Stimulated activated naive CD4-positive, alpha-beta T cell (primary cell): ENCODE measurements at regions not wholly inside any gene's neighbourhood (a gene's known extent, or its start where the extent isn't known, plus 50 kb on each side); places are given as distances from the start of the nearest gene placed in this dataset.
A peak's percentile ranks its signal among the peaks of the same experiment; 100 is the strongest.

ENCODE experiments used
- DNase-seq, 6 experiments: peaks; one replicate each; lab custom pipeline; 2025; lab: John Stamatoyannopoulos, UW

DNA sequence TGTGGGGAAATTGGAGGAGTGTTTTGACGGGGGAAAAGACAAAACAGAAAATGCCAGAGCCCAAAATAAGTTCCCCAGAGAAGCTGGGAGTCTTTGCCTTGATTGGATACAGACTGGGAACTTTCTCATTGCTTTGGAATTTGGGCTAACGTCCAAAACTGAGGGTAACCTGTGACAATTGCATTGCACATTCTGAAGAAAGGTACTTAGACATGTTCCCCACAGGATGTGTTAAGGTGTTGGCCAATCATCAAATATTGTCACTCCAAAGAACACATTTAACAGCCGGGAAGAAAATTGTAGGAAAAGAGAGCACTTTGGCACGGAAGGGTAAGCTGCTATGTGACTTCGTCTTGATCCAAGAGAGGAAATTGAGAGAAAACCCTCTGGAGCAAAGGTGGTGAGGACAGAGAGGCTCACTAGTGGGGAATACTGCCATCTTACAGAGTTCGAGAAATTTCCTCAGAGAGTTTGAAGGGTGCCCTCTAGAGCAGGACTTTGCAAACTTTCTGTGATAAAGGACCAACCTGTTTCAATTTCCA lies 619.5 kb upstream of the TBL1XR1 start:
- no peak for DNase-seq

DNA sequence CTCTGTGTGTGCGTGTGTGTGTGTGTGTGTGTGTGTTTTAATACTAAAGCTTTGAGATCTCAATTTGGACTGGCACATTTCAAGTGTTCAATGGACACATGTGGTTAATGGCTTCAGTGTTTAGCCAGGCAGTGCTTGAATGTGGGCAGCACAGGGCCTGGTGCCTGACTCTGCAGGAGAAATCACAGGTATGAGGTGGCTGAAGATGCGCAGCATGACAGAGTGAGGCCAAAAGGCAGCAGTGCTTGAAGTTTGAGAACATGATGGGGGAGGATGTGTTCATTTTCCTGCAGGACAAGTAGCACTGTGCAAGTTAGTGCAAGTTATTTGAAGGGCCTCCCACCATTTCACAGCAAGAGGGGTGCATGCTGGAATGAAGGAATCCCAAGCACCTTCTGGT lies 620.5 kb upstream of the TBL1XR1 start:
- no peak for DNase-seq

DNA sequence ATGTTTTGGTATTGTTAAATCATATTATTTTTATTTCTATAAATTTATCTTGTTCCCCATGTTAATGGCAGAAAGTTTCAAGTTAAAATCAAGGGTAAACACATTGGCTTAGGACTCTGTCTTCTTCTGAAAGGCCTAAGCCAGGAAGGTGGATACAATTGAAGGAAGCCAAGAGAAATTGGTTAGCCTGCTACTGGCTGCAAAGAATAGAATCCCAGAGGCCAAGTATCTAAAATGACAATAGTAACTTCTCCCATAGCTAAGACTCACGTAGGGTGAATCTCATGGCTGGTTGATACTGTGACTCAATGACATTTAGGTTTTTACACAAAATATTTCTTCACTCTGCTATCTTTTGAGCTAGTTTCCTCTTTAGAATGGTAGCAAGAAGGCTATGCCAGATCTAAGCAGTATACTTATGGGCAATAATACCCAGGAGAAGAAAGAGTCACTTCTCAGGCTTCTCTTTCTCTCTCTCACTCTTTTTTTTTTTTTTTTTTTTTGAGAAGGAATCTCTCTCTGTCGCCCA lies 621.5 kb upstream of the TBL1XR1 start:
- DNase-seq = no peak

DNA sequence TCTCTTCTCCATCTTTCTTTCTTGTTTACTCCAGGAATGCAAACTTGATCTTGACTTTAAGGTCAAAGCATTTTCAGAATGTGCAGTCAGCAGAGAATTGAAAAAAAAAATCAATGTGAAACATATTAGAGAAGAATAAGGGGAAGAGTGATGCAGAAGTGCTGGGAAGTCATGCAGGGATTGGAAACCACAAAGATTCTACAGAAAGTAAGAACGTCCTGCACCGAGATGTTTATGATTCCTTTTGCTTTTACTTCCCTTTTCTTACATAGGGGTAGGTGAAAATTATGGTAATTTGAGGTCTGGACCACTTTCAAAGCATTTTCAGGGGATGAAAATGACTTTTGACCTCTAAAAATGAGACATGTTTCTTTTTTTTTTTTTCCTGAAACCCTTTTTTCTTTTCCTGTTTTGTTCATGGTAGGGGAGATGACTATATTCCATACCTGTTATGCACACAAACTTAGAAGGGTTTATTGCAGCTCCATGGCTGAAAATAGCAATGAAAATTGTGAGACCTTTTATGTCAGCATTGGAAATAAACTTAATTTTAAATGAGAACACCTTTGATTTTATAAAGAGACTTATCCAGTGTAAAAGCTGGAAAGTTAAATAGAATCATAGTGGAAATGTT lies 623.5 kb upstream of the TBL1XR1 start:
- DNase-seq = no peak

DNA sequence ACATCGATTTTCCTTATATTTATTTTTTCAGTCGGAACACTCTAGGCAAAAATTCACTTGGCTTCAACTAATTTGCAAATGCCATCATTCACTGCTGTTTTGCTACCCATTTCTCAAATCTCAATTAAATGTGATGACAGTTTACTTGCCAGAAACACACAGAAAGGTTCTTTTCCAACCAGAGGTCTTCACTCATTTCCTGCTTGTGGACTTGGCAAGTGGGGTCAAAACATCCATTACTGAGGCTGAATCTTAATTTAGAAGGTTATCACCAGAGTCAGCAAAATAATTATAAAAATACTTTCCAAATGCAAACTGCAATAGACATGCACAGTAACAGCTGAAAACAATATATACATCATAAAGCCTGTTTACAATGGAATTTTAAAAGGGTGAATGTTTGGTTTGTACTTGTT lies 625.4 kb upstream of the TBL1XR1 start:
- no peak for DNase-seq

DNA sequence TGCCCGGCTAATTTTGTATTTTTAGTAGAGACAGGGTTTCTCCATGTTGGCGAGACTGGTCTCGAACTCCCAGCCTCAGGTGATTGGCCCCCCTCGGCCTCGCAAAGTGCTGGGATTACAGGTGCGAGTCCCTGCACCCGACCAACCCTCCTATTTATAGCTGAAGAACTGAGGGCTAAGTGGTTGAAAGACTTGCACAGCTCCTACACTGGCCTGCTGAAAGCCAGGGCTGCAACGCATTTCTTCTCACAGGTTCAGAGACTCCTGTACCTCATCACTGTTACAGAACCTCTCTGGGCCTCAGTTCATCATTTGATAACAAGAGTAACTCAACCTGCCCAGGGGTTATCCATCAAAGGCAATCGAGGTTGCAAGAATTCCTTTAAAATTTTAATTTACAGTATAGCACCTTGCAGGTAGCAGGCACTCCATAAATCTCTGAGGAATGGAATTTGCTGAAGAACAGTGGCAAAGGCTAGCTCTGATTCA lies 626.5 kb upstream of the TBL1XR1 start:
- DNase-seq = no peak

DNA sequence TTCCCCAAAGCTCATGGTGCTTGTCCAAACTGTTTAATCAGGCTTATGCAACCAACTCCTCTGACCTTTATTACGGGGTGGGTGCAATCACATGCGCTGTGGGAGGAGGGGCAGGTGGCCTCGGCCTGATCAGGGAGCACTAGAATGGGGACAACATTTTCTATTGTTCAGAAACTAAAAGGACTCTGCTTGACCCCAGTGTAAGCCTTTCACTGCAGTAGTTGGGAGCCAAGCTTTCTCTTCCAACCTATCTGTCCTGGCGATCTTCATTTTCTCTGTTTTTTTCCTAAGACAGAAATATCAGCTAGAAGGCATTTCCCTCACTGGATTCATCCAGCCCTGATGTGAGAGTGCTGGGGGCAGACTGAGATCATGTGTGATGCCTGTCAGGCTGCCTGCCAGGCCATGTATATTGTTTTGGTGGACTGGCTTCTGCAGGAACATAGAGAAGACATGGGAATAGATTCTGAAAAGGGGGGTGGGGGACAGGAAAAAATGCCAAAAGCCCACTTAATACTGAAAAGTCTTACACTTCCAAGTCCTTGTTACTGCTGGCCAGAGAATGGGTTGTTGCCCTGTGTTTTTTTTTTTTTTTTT lies 627.0 kb upstream of the TBL1XR1 start:
- DNase-seq = no peak

DNA sequence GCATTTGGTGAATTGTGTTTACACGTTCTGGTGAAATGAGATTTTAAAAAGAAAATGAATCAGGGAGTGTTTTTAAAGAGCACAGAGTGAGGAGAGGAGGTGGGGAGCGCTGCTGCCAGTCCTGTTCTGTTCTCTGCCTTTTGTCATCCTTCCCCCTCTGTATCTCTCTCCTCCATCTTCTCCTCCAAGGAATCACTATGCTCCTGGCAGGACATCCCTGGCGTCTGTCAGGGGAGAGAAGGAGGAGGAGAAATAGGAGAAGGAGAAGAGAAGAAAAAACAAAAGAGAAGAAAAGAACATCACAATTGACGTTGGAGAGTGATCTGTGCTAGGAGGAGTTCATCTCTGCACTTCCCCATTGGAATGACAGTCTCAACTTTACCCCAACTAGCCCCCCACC lies 627.6 kb upstream of the TBL1XR1 start:
- no peak for DNase-seq

DNA sequence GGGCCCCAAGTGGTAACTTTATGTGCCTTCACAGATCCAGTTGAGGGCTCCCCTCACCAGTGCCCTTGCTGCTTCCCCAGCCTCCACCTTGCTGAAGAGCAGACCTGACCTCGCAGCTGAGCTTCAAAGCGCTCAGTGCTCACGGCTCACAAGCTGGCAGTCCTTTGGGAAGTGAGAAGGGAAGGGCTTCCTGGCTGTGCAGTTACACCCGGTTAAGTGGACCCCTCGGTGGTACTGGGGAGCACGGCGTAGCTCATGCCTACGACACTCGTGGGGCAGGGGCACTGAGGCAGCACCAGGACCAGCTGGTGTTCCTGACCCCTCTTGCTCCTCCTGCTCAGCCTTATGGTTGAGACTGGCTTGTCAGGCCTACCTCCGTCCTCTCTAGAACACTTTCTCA lies 629.0 kb upstream of the TBL1XR1 start:
- DNase-seq = no peak

DNA sequence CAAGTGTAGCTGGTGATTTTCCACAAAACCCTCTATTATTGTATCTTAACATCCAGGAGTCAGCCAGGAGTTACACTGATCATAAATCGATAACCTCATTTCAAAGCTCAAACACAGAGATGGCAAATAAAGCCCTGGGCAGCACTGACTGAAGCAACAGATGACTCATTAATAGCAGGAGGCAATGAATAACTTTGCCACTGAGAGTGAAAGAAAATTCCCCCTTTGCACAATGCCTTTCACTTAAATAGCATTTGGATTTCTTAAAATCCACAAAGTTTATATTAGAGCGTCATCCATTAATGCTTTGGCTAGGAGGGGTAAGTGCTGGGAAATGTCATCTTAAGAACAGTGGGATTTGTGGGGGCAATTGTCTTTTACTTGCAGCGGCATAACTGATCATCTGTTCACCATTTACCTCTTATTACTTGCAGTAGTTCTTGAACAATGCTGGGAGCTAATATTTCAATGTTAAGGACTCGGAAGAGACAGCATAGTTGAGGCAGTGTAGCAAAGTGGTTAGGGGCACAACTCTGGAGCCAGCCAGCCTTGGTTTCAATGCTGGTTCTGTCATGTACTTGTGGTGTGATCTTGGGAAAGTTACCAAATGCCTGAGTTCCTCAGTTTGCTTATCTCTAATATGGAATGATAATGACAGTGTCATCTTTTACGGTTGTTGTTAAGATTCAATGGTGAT lies 630.4 kb upstream of the TBL1XR1 start:
- DNase-seq = no peak

DNA sequence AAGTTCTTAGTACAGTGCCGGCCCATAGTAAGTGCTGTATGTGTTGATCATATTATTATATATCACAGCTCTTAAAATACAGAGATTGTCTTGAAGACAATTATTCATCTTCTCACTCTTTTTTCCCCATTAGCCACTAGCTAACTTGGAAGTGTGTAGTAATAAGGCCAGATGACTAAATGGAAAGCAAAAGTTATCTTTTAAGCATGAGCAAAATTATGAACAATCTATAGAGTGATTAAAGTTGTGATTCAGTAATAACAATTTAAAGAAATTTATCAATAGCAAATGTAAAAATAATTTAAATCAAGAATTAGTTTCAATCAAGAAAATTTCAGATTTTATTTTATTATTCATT lies 630.9 kb upstream of the TBL1XR1 start:
- no peak for DNase-seq

DNA sequence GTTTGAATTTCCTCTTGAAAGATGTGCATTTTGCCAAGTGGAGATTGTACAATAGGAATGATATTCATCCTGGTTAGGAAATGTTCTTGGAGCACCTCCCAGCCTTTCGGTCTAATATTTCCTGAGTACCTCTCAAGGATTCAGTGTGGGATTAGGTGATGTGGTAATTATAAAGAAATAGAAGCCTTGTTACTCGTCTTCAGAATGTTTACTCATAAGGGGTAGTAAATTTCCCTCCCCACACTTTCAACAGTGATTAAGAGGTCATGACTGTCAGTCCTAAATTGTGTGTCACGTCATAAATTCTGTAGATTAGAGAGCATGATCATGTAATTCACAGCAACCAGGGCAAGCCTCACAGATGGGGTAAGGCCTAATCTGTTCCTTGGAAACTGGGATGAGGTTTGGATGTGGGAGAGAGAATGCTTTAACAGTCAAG lies 633.1 kb upstream of the TBL1XR1 start:
- DNase-seq = no peak

DNA sequence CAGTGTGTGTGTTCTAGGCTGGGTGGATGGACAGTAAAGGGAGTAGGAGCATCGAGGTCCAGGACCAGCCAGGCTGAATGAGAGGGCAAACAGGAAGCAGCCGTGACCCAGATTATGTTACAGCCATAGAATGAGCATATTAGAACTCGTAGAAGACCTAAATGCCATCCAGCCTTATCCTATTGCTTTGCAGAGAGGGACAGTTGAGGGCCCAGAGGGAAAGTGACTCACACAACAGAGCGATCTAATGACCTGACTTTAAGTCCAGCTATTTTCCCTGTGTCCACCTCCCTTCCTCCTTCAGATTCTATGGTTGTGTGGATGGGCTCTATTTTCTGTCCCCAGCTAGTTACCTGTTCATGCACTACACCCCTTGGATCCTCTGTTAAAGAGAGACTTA lies 634.1 kb upstream of the TBL1XR1 start:
- no peak for DNase-seq

DNA sequence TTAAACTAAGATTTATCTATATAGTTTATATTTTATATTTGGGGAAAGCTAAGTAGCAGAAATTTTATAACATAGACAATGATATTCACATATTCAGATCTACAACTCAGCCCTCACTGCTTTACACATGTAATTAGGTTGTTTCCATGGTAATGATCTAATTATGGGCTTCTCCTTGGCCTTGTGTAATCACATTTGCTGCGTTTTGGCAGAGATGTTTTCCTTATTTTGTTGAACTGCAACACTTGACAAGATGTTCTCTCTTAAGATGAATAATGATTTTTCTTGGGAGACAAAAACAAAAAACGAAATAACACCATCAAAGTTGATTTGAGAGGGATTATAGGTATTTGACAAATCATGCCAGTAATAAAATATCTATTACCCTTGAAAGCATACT lies 635.6 kb upstream of the TBL1XR1 start:
- no peak for DNase-seq

DNA sequence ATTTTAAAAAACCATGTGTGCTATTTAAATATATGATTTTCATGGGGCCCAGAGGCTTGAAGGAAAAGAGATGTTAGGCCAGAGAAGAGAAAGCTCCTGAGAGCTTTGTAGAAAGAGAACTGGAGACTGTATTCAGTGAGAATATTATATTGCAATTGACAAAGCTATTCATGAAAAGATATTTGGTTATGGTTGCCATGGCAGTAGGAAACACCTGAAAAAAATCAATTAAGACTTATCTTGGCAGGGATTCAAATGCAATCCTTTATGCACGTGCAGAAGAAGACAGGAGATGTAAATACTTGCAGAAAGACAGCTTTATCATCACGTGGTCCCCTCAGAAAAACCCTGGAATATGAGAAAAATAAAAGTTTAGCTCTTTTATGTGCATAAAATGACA lies 636.0 kb upstream of the TBL1XR1 start:
- peak in 1 of 6 experiments; percentile 2 for DNase-seq

DNA sequence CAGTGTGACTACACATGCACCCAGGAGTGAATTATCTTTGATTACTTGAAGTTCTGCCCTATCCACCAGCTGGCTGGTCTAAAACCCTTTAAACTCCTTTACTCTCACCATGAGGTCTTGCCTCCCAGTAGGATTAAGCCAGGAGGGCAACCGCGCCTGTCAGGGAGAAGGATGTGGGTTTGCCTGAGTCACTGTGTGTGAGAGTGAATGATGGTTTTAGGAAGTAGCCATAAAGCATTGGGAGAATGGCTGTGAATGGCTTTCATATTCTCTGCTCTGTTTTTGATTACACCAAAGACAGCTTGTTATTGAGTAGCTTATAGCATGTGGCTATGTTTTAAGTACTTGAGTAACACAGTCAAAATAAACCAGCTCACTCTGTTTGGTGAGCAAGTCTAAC lies 637.7 kb upstream of the TBL1XR1 start:
- DNase-seq = no peak

DNA sequence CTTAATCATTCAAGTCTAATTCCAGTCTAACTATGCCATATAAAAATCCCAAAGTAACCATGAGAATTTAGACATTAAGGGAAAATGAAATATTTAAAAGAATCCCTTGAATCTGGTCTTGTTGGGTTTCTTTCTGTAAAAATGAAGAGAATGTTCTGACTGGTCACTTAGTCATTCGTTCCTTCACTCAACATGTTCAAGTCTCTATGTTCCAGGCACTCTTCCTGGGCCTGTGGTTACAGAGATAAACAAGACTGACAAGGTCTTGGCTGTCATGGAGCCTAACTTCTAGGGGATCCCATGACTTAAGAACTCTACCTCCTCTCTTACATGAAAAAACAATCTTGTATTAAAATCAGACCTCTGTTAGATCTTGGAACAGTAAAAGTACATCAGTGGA lies 638.6 kb upstream of the TBL1XR1 start:
- no peak for DNase-seq

DNA sequence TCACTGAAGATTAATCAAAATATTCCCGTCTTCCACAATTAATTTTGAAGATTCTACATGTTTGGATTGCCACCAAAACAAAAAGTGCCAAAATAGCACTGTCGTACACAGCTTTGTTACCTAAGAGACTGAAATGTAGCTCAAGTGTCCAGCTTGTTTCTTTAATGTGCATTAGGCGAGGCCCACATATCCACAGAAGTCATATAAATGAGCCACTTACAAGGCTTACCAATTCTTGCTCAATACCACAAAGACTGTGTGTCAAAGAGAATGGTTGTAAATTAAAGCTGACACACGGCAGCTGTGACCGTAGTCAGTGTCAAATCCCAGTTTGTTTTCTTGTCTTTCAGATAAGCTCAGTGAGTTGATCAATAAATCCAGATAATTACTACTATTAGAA lies 639.4 kb upstream of the TBL1XR1 start:
- DNase-seq = no peak

DNA sequence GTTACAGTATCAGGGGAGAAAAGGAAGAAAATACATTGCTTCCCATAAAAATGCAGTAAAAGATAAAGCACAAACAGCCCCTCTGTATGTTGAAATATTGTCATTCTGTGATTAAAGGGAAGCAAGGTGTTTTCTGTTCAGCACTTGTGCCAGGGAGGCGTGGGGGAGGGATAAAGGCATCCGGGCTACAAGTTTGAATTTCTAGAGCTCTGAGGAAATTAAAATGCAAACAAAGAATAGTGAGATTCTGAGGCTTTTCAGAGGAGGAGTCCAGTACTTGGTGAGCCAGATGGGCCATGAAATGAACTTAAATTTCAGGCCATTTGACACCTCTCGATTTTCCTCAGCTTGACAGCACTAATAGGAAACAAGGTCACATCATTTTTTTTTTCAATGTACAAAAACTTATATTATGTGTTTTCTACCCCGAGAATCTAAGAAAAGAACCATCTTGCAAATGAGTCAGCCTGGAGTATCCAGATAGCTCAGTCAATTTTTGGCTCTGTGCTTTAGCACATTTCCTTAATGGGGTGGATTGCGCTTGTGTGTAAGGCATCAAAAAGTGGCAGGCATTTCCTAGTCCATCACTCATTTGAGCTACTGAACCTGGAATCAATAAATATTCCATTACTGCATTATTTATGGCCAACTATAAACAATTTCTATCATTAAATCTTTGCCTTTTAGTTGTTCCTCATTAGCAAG lies 640.8 kb upstream of the TBL1XR1 start:
- DNase-seq = no peak

DNA sequence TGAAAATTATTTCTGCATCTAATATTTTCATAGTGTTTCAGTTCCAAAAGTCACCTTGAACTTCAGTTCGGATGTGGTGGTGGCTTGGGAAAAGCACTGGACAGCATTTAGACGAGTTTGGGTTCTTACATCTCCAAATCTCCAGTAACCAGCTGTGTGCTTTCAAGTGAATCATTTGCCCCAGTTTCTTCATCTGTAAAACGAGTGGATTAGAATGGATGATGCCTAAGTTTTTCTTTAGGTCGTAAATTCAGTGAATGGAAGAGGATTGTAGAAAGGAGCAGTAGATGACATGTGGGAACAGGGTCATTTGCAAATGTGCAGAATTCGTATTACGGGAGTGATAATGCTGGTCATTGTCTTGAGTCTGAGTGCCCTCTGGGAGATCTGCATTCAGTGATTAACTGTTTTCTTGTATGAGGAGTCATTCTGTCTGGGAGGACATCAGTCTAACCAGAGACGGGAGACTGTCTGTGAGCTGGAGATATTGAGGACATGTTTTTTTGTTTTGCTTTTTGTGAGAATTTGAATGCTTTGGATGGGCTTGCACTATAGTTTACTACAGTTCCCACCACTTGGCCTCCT lies 641.6 kb upstream of the TBL1XR1 start:
- no peak for DNase-seq

DNA sequence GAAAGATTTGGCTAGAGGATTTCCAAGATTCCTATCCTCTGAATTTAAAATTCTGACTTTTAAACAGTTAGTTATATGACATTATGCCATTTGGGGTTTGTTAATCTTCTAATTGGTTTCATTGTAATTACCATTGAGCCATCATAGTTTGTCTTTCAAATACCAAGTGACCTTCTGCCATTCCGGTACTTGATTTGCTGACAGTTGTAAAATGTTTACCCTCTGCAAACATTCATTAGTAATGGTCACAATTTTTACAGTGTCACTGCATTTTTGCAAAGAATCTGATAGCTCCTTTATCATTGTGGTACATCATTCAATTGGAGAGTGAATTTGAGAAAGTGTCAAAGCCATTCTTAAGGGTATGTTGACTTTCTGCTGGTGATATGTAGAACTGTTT lies 645.0 kb upstream of the TBL1XR1 start:
- DNase-seq = no peak
